Testis (tissue), 2 donors: ENCODE measurements at regions not wholly inside any gene's neighbourhood (a gene's known extent, or its start where the extent isn't known, plus 50 kb on each side); places are given as distances from the start of the nearest gene placed in this dataset.

Experiments used
- DNase-seq: peaks from one replicate; pipeline ENCODE4 v3.0.0-alpha.2; 2019
- H3K27ac ChIP-seq, 2 donors: fragments of 200-600 bp; sonication (generic); one replicate each; pipeline ENCODE4 v1.5.1; 2019
- H3K27me3 ChIP-seq: fragments of 200-600 bp; sonication (generic); one replicate; pipeline ENCODE4 v1.5.1; 2019
- H3K36me3 ChIP-seq: fragments of 200-600 bp; sonication (generic); one replicate; pipeline ENCODE4 v1.5.1; 2017; ENCODE audit warnings: low read depth; ENCODE audit errors: missing control alignments
- H3K4me1 ChIP-seq: fragments of 200-600 bp; sonication (generic); one replicate; pipeline ENCODE4 v1.5.1; 2019
- H3K4me3 ChIP-seq, 2 donors: fragments of 200-600 bp; sonication (generic); one replicate each; pipeline ENCODE4 v1.5.1; 2017 to 2019
- H3K9me3 ChIP-seq: fragments of 200-600 bp; sonication (generic); one replicate; pipeline ENCODE4 v1.5.1; 2017
- POLR2A ChIP-seq: fragments of 450-650 bp; IDR thresholded peaks from one replicate; pipeline ENCODE4 v1.6.1; 2017; ENCODE audit warnings: antibody characterized with exemption, mild to moderate bottlenecking, moderate library complexity
- WGBS, 2 donors: methylation state at CpG; one replicate each; pipeline ENCODE4 v1.1.5; 2018; 5-methylcytosine and 5-hydroxymethylcytosine counted together
- intact Hi-C: fragments of 100-400 bp; cut with DNase I; formaldehyde crosslinking; loops from one replicate; pipeline ENCODE4 v1.15.1; 2023; ENCODE audit warnings: low total_unique reads
- TF ChIP-seq, protein P1 (sequence below), 3 experiments: fragments of 450-650 bp in 2 of 3; fragments of 200-600 bp in 1 of 3; sonication (generic) in 1 of 3; IDR thresholded peaks; one replicate each; pipeline ENCODE4 v1.5.1; 2016 to 2019; ENCODE audit warnings: antibody characterized with exemption in 3 of 3, mild to moderate bottlenecking in 2 of 3, moderate library complexity in 1 of 3

DNA sequence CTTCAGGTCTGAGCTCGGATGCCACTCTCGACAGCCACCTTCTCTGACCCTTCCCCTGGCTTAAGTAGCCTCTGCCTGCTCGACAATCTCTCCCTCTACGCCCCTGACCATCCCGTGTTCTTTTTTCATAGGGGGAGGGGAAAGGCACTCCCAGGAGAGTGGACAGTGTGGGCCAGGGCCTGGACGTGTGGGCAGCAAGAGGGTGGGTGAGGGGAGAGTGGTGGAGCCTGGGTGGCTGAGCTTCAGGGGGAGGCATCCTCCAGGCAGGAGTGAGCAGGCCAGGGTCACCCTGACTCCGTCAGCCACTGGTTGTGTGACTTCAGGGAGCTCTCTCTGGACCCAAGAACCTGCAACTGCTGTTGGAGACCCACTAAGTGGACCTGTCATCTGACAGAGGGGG is 92.7 kb downstream of the CEBPB start:
- H3K4me3 ChIP-seq, result no peak overlapping the region
- TF ChIP-seq POLR2A, result no peak
- TF ChIP-seq, protein P1, sequence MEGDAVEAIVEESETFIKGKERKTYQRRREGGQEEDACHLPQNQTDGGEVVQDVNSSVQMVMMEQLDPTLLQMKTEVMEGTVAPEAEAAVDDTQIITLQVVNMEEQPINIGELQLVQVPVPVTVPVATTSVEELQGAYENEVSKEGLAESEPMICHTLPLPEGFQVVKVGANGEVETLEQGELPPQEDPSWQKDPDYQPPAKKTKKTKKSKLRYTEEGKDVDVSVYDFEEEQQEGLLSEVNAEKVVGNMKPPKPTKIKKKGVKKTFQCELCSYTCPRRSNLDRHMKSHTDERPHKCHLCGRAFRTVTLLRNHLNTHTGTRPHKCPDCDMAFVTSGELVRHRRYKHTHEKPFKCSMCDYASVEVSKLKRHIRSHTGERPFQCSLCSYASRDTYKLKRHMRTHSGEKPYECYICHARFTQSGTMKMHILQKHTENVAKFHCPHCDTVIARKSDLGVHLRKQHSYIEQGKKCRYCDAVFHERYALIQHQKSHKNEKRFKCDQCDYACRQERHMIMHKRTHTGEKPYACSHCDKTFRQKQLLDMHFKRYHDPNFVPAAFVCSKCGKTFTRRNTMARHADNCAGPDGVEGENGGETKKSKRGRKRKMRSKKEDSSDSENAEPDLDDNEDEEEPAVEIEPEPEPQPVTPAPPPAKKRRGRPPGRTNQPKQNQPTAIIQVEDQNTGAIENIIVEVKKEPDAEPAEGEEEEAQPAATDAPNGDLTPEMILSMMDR (IDR thresholded peaks at IDR 0.05), result no peak
- intact Hi-C loops, result loop anchor here (10.0 kb wide), 1 partner anchor 59 kb away; no protein-coding TSS in a partner anchor
- no peaks in the 10 kb centered on the region for H3K27me3 ChIP-seq
- peak overlapping the region; percentile 89 to 95 for H3K27ac ChIP-seq
- DNase-seq, result no peak
- H3K4me1 ChIP-seq, result peaks cover 50% of the 10 kb centered on the region
- no peaks in the 10 kb centered on the region for H3K9me3 ChIP-seq
- 68 to 76% methylated on average over 7 of the region's 7 CpGs for WGBS, 2 donors
- H3K36me3 ChIP-seq, result no peaks in the 10 kb centered on the region

GRCh38 chr20:50283922-50284810 is 93.5 kb downstream of the CEBPB start:
- intact Hi-C loops, result loop anchor here (10.0 kb wide), 1 partner anchor 59 kb away; no protein-coding TSS in a partner anchor
- Histone ChIP-seq H3K4me1 (peaks cover 42% of the 10 kb centered on the region), H3K4me3 (no peak overlapping the region), H3K9me3 (no peaks in the 10 kb centered on the region), H3K36me3 (no peaks in the 10 kb centered on the region), H3K27ac (peak overlapping the region; percentile 89 to 95), H3K27me3 (no peaks in the 10 kb centered on the region)
- TF ChIP-seq POLR2A, result no peak
- TF ChIP-seq, protein P1 (IDR thresholded peaks at IDR 0.05), result no peak
- WGBS, 2 donors, result 70 to 76% methylated on average over 20 to 22 of the region's 24 CpGs
- DNase-seq, result no peak

DNA sequence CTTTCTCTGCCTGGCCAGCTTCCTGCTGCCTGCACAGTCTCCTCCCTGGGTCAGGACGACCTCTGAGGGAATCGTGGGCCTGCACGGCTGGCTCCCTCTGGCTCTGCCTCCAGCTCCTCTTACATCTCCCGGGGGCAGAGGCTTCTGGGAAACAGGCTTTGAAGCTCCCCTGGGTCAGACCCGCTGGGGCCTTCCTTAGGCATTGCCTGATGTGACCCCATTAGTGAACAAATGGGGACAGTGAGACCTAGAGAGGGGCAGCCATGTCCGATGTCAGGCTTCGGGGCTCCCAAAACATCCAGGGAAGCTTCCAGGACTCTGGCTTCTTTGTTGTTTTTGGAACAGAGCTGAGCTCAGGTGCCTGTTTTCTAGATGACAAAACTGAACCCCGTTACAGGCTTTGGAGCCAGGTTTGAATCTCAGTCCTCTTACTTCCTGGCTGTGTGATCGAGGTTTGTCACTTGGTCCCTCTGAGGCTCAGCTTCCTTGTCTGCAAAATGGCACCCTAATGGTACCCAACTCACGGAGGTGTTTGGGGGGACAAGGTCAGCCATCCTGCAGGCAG is 94.3 kb downstream of the CEBPB start:
- WGBS, 2 donors, result 46 to 48% methylated on average over 8 to 10 of the region's 10 CpGs
- intact Hi-C loops, result loop anchor here (10.0 kb wide), 1 partner anchor 60 kb away; no protein-coding TSS in a partner anchor
- peak; percentile 62 for DNase-seq
- no peaks in the 10 kb centered on the region for H3K27me3 ChIP-seq
- no peaks in the 10 kb centered on the region for H3K36me3 ChIP-seq
- H3K4me1 ChIP-seq, result peaks cover 39% of the 10 kb centered on the region
- H3K9me3 ChIP-seq, result no peaks in the 10 kb centered on the region
- TF ChIP-seq, protein P1 (IDR thresholded peaks at IDR 0.05), result no peak
- no peak for TF ChIP-seq POLR2A
- peak overlapping the region; percentile 89 to 95 for H3K27ac ChIP-seq
- no peak overlapping the region for H3K4me3 ChIP-seq

GRCh38 chr20:50285376-50286173 is 94.9 kb downstream of the CEBPB start:
- intact Hi-C loops, result loop anchor here (10.0 kb wide), 1 partner anchor 61 kb away; no protein-coding TSS in a partner anchor
- Histone ChIP-seq H3K4me1 (peaks cover 39% of the 10 kb centered on the region), H3K27ac (peak overlapping the region; percentile 89 to 95), H3K4me3 (no peak overlapping the region), H3K9me3 (no peaks in the 10 kb centered on the region), H3K27me3 (no peaks in the 10 kb centered on the region), H3K36me3 (no peaks in the 10 kb centered on the region)
- TF ChIP-seq POLR2A, result no peak
- TF ChIP-seq, protein P1 (IDR thresholded peaks at IDR 0.05), result no peak
- peak; percentile 70 for DNase-seq
- WGBS, 2 donors, result 52 to 56% methylated on average over 20 to 21 of the region's 21 CpGs
